H1 (cell line): ENCODE measurements at regions not wholly inside any gene's neighbourhood (a gene's known extent, or its start where the extent isn't known, plus 50 kb on each side); places are given as distances from the start of the nearest gene placed in this dataset.

Source experiments
- EP300 ChIP-seq, 2 experiments: IDR thresholded peaks; 1 replicate in 1 of 2; 2 replicates in 1 of 2; pipeline ENCODE4 v1.6.1; 2011 to 2012; ENCODE audit warnings: low read depth in 2 of 2, low read length in 2 of 2, mild to moderate bottlenecking in 2 of 2, borderline replicate concordance in 1 of 2, inconsistent platforms in 1 of 2, moderate library complexity in 1 of 2
- POLR2A ChIP-seq, 2 experiments: IDR thresholded peaks; 1 replicate in 1 of 2; 2 replicates in 1 of 2; pipeline ENCODE4 v1.6.1; 2011; ENCODE audit warnings: low read depth in 2 of 2, low read length in 2 of 2, mild to moderate bottlenecking in 2 of 2; ENCODE audit errors: control extremely low read depth in 1 of 2
- SP1 ChIP-seq: IDR thresholded peaks from 2 replicates; pipeline ENCODE4 v1.6.1; 2011; ENCODE audit warnings: low read depth, low read length
- TF ChIP-seq, protein P1 (sequence below): IDR thresholded peaks from 2 replicates; pipeline ENCODE4 v1.6.1; 2012; ENCODE audit warnings: low read length, inconsistent platforms

DNA sequence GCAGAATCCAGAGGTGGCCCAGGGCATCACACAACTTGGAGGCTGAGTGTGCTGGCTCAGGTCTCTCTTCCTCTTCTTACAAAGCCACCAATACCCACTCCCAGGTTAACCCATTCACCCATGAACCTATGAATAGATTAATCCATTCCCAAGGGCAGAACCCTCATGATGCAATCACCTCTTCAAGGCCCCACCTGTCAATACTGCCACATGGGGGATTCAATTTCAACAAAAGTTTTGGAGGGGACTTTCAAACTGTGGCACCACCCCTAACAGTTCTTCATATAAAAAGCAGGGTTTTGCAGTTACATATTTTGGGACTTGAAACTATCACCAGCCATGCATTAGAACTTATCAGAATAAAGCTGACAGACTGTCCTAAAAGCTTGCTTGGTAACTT, 193.6 kb upstream of the RNF32 start:
- TF ChIP-seq POLR2A (IDR thresholded peaks at IDR 0.05; ENCODE audit: control extremely low read depth in 1 of 2, low read depth in 2 of 2, low read length in 2 of 2) (no peak), SP1 (no peak), EP300 (IDR thresholded peaks at IDR 0.05; ENCODE audit: borderline replicate concordance in 1 of 2, low read depth in 2 of 2, low read length in 2 of 2) (no peak)
- TF ChIP-seq, protein P1, sequence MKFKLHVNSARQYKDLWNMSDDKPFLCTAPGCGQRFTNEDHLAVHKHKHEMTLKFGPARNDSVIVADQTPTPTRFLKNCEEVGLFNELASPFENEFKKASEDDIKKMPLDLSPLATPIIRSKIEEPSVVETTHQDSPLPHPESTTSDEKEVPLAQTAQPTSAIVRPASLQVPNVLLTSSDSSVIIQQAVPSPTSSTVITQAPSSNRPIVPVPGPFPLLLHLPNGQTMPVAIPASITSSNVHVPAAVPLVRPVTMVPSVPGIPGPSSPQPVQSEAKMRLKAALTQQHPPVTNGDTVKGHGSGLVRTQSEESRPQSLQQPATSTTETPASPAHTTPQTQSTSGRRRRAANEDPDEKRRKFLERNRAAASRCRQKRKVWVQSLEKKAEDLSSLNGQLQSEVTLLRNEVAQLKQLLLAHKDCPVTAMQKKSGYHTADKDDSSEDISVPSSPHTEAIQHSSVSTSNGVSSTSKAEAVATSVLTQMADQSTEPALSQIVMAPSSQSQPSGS: no peak
